Left ventricle myocardium inferior (tissue), 1 donor: ENCODE measurements at regions not wholly inside any gene's neighbourhood (a gene's known extent, or its start where the extent isn't known, plus 50 kb on each side); places are given as distances from the start of the nearest gene placed in this dataset.

Experiments
- DNase-seq: peaks from one replicate; pipeline ENCODE4 v3.0.0-alpha.2; 2020
- H3K27ac ChIP-seq: fragments of 200-600 bp; replicated peaks from 2 replicates; pipeline ENCODE4 v1.8.0; 2021
- H3K27me3 ChIP-seq: fragments of 200-600 bp; 2 replicates; pipeline ENCODE4 v1.8.0; 2021; ENCODE audit warnings: low read depth
- H3K36me3 ChIP-seq: fragments of 200-600 bp; 2 replicates; pipeline ENCODE4 v1.8.0; 2021
- H3K4me1 ChIP-seq: fragments of 200-600 bp; 2 replicates; pipeline ENCODE4 v1.8.0; 2021
- H3K4me3 ChIP-seq: fragments of 200-600 bp; 2 replicates; pipeline ENCODE4 v1.8.0; 2021; ENCODE audit warnings: mild to moderate bottlenecking, moderate library complexity
- H3K9me3 ChIP-seq: fragments of 200-600 bp; replicated peaks from 2 replicates; pipeline ENCODE4 v1.8.0; 2021
- intact Hi-C: fragments of 100-400 bp; cut with micrococcal nuclease; formaldehyde crosslinking; loops from one replicate; pipeline ENCODE4 v1.11.0; 2022
- TF ChIP-seq, protein P1 (sequence below): fragments of 200-600 bp; IDR thresholded peaks from 2 replicates; pipeline ENCODE4 v1.8.0; 2021; ENCODE audit warnings: antibody characterized with exemption, mild to moderate bottlenecking, borderline replicate concordance
- donor health status: DM: no; HTN: yes; CAD: no; lungs with severe emphysema.

DNA sequence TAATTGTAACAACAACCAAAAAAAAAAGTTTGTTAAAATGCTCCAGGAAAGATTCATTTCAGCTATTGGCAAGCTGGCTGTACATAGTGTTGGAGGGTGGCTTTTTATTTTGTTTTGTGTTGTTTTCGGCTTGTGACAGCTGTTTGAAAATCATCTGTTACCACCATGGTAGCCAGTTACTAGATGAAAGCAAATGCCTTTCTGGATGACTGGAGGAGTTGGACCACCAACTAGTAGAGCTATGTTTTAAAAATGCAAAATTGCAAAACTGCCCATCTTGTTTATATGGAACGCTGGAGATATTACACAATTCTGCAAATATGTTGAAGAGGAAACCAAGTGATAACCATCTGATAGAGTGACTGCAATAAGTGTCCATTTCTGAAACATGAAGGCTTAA, 53.2 kb upstream of the TNIP3 start:
- TF ChIP-seq, protein P1, sequence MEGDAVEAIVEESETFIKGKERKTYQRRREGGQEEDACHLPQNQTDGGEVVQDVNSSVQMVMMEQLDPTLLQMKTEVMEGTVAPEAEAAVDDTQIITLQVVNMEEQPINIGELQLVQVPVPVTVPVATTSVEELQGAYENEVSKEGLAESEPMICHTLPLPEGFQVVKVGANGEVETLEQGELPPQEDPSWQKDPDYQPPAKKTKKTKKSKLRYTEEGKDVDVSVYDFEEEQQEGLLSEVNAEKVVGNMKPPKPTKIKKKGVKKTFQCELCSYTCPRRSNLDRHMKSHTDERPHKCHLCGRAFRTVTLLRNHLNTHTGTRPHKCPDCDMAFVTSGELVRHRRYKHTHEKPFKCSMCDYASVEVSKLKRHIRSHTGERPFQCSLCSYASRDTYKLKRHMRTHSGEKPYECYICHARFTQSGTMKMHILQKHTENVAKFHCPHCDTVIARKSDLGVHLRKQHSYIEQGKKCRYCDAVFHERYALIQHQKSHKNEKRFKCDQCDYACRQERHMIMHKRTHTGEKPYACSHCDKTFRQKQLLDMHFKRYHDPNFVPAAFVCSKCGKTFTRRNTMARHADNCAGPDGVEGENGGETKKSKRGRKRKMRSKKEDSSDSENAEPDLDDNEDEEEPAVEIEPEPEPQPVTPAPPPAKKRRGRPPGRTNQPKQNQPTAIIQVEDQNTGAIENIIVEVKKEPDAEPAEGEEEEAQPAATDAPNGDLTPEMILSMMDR: no peak
- no peak for DNase-seq
- intact Hi-C loops: no loop called here
- Histone ChIP-seq H3K4me1 (no peaks in the 10 kb centered on the region), H3K4me3 (no peak overlapping the region), H3K9me3 (no peaks in the 10 kb centered on the region), H3K27ac (no peak overlapping the region), H3K36me3 (no peaks in the 10 kb centered on the region), H3K27me3 (no peaks in the 10 kb centered on the region)

DNA sequence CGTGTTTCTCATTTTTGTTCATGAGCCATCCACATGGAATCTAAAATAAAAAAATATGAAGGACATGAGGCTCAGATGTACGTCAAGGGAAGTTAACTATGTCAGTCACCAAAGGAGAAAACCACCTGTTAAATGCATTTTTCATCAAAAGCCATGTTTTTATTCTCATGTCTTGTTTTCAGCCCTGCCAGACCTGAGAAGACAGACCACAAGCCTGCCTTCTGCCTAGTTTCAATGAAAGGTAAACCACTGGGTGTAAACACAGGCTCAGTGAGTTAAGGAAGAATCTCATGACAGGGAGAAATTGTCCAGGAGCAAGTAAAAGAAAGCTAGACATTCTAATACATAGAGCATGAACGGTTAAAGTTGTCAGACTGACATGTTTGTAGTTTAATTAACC, 52.3 kb upstream of the TNIP3 start:
- no peaks in the 10 kb centered on the region for H3K9me3 ChIP-seq
- TF ChIP-seq, protein P1: no peak
- no peaks in the 10 kb centered on the region for H3K27me3 ChIP-seq
- no peak overlapping the region for H3K27ac ChIP-seq
- H3K4me3 ChIP-seq: no peak overlapping the region
- DNase-seq: no peak
- no peaks in the 10 kb centered on the region for H3K36me3 ChIP-seq
- no peaks in the 10 kb centered on the region for H3K4me1 ChIP-seq
- intact Hi-C loops: no loop called here

DNA sequence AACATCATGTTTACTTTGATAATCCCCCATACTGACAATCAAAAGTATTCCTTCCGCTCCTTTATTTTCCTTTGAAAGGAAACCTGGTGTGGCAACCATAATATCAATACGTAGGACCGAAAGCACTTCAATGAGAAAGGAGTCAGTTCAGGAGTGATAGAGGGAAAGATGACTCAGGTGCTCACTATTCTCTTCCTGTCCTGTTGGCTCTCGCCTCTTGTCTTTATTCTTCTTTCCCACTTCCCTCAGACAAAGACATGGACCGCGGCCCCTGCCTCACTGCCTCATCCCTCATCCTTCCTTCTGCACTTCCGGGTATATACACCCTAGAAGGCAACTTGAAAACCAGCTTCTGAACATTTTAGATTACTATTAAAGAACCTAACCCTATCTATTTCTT, 49.8 kb upstream of the TNIP3 start:
- TF ChIP-seq, protein P1: no peak
- Histone ChIP-seq H3K36me3 (no peaks in the 10 kb centered on the region), H3K4me1 (no peaks in the 10 kb centered on the region), H3K9me3 (no peaks in the 10 kb centered on the region), H3K27me3 (no peaks in the 10 kb centered on the region), H3K27ac (no peak overlapping the region), H3K4me3 (no peak overlapping the region)
- intact Hi-C loops: no loop called here
- DNase-seq: no peak
